ENCODE measurements at regions not wholly inside any gene's neighbourhood (a gene's known extent, or its start where the extent isn't known, plus 50 kb on each side); places are given as distances from the start of the nearest gene placed in this dataset.

DNA sequence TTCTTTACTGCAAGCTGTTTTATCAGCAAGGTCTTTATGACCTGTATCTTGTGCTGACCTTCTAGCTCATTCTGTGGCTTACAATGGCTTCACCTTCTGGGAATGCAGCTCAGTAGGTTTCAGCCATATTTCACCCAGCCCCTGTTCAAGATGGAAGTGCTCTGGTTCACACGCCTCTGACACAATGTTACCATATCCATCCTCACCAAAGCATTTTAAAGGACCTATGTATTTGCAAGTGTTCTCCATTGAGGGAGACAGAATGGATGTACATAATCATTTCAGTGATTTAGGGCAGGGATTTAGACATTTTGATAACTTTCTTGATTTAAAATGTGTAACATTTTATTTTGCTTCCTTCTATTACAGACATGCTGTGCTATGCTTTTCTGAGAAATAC, 182.3 kb upstream of the FN1 start:
- no peak for DNase-seq

DNA sequence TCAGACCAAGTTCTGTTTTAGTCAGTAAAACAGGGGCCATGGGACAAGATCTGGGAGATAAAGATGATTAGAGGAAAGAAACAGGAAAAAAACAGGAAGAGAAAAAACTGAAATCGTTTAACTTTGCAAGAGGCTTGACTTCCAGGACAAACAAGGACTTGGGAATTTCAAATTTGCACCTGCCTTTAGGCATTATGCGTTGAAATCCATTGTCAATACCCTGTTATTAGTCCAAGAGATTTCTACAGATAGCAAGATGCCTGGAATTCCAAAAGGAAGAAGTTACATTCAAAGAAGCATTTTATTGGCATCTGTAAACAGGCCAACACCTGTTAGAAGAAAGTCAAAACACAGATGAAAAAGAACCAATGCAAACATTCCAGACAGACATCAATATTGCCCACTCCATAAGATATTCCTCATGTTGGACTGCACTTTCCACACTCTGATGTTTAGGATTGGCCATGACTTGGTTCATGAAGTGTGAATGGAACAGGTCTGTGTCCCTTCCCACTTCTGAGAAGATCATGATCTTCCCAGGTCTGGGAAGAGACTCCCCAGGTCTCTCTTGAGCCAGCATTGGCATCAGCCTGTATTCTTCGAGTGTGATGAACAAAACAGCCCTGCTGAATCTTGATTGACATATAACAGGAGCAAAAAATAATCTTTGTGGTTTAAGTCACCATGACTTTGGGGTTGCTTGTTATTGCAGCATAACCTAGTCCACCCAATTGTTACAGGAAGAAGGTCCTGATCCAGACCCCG, 181.4 kb upstream of the FN1 start:
- DNase-seq = no peak
- Histone ChIP-seq H3K4me3 (ENCODE audit: low read length) (no peak overlapping the region), H3K27me3 (ENCODE audit: control insufficient read depth, insufficient read depth, low read length) (no peaks in the 10 kb centered on the region), H3K27ac (ENCODE audit: low read length) (no peak overlapping the region), H3K36me3 (ENCODE audit: control insufficient read depth, insufficient read depth, low read length) (no peaks in the 10 kb centered on the region), H3K9me3 (replicated peaks; ENCODE audit: control insufficient read depth, low read depth, low read length) (no peaks in the 10 kb centered on the region), H3K4me1 (ENCODE audit: control insufficient read depth, insufficient read depth, low read length) (peaks cover 4% of the 10 kb centered on the region)
- WGBS (ENCODE audit: insufficient coverage) = 100% methylated on average over 1 of the region's 4 CpGs

More for the DNA sequence above, 182.3 kb upstream of the FN1 start:
- Histone ChIP-seq H3K4me1 (ENCODE audit: control insufficient read depth, insufficient read depth, low read length) (peaks cover 4% of the 10 kb centered on the region), H3K27me3 (ENCODE audit: control insufficient read depth, insufficient read depth, low read length) (no peaks in the 10 kb centered on the region), H3K36me3 (ENCODE audit: control insufficient read depth, insufficient read depth, low read length) (no peaks in the 10 kb centered on the region), H3K27ac (ENCODE audit: low read length) (no peak overlapping the region), H3K4me3 (ENCODE audit: low read length) (no peak overlapping the region), H3K9me3 (replicated peaks; ENCODE audit: control insufficient read depth, low read depth, low read length) (no peaks in the 10 kb centered on the region)
- WGBS (ENCODE audit: insufficient coverage) = no CpG with 5 or more reads among the region's 1 CpG

DNA sequence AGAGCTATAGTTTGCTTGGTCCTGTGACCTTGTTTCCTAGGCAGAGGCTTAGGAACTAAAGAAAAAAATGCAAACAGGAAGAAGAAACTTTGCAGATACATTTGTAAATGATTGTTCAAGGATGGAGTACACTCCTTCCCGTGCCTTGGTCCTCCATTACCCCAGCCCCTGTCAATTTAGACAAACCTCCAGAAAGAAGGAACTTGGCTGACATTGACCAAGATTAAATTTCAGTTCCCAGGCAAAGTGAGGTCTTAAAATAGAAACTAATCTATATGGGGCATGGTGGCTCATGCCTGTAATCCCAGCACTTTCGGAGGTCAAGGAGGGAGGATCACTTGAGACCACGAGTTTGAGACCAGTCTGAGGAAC, 179.9 kb upstream of the FN1 start:
- Histone ChIP-seq H3K4me1 (ENCODE audit: control insufficient read depth, insufficient read depth, low read length) (peaks cover 4% of the 10 kb centered on the region), H3K27ac (ENCODE audit: low read length) (no peak overlapping the region), H3K4me3 (ENCODE audit: low read length) (no peak overlapping the region), H3K27me3 (ENCODE audit: control insufficient read depth, insufficient read depth, low read length) (no peaks in the 10 kb centered on the region), H3K9me3 (replicated peaks; ENCODE audit: control insufficient read depth, low read depth, low read length) (no peaks in the 10 kb centered on the region), H3K36me3 (ENCODE audit: control insufficient read depth, insufficient read depth, low read length) (no peaks in the 10 kb centered on the region)
- WGBS (ENCODE audit: insufficient coverage) = no CpG with 5 or more reads among the region's 3 CpGs
- no peak for DNase-seq

DNA sequence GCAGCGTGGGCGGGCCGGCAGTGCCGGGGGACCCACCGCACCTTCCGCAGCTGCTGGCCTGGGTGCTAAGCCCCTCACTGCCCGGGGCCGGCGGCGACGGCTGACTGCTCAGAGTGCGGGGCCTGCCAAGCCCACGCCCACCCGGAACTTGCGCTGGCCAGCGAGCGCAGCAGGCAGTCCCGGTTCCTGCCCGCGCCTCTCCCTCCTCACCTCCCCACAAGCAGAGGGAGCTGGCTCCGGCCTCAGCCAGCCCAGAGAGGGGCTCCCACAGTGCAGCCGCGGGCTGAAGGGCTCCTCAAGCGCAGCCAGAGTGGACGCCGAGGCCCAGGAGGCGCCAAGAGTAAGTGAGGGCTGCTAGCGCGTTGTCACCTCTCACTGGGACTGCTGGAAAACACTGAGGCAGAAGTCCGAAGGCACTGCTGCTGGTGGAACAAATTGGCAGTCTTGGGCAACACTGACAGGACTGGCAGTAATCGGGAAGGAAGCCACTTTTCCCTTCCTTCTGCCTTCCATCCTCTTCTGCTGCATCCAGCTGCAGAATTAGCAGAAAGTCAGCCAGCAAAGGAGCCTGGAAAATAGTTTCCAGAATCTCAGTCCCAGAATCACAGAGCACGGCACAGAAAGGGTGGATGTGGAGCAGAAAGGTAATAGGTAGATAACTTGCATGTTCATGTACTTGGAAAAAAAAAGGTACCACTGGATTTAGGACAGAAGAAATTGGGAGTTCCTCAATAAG, 179.4 kb upstream of the FN1 start:
- Histone ChIP-seq H3K9me3 (replicated peaks; ENCODE audit: control insufficient read depth, low read depth, low read length) (no peaks in the 10 kb centered on the region), H3K4me3 (ENCODE audit: low read length) (no peak overlapping the region), H3K36me3 (ENCODE audit: control insufficient read depth, insufficient read depth, low read length) (no peaks in the 10 kb centered on the region), H3K27me3 (ENCODE audit: control insufficient read depth, insufficient read depth, low read length) (no peaks in the 10 kb centered on the region), H3K27ac (ENCODE audit: low read length) (no peak overlapping the region), H3K4me1 (ENCODE audit: control insufficient read depth, insufficient read depth, low read length) (peaks cover 4% of the 10 kb centered on the region)
- WGBS (ENCODE audit: insufficient coverage) = 92% methylated on average over 29 of the region's 32 CpGs
- no peak for DNase-seq

DNA sequence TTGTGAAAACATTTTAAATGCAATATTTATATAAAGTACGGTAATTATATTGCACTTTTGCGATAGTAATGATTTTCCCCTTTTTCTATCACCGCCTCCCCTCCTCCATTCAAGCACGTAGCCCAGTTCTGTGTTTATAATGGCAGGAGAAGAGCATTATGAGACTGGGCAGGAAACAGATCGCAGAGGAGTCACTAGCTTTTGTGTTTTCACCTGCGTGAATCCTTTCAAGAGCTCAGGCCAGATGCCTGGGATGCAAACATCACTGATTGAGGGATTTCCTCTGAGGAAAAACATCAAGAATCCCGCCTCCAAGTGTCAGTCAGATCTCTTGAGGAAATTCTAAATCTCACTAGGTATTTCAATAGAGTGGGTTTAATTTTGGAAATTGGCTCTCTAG, 178.4 kb upstream of the FN1 start:
- no peaks in the 10 kb centered on the region for H3K9me3 ChIP-seq (replicated peaks; ENCODE audit: control insufficient read depth, low read depth, low read length)
- no peak overlapping the region for H3K27ac ChIP-seq (ENCODE audit: low read length)
- no peaks in the 10 kb centered on the region for H3K27me3 ChIP-seq (ENCODE audit: control insufficient read depth, insufficient read depth, low read length)
- H3K36me3 ChIP-seq (ENCODE audit: control insufficient read depth, insufficient read depth, low read length) = no peaks in the 10 kb centered on the region
- DNase-seq = no peak
- 93% methylated on average over 3 of the region's 7 CpGs for WGBS (ENCODE audit: insufficient coverage)
- no peak overlapping the region for H3K4me3 ChIP-seq (ENCODE audit: low read length)
- H3K4me1 ChIP-seq (ENCODE audit: control insufficient read depth, insufficient read depth, low read length) = peaks cover 4% of the 10 kb centered on the region

DNA sequence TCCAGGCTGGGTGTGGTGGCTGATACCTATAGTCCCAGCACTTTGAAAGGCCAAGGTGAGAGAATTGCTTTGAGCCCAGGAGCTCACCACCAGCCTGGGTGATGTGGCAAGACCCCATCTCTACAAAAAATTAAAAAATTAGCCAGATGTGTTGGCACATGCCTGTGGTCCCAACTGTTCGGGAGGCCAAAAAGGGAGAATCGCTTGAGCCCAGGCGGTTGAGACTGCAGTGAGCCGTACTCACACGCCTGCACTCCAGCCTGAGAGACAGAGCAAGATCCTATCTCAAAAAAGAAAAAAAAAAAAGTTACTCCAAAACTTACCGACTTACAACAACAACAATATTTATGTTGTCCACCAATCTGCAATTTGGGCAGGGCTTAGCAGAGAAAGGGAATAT, 178.0 kb upstream of the FN1 start:
- no peaks in the 10 kb centered on the region for H3K9me3 ChIP-seq (replicated peaks; ENCODE audit: control insufficient read depth, low read depth, low read length)
- no peak for DNase-seq
- no CpG with 5 or more reads among the region's 6 CpGs for WGBS (ENCODE audit: insufficient coverage)
- H3K27ac ChIP-seq (ENCODE audit: low read length) = no peak overlapping the region
- no peak overlapping the region for H3K4me3 ChIP-seq (ENCODE audit: low read length)
- H3K36me3 ChIP-seq (ENCODE audit: control insufficient read depth, insufficient read depth, low read length) = no peaks in the 10 kb centered on the region
- H3K4me1 ChIP-seq (ENCODE audit: control insufficient read depth, insufficient read depth, low read length) = peaks cover under 1% of the 10 kb centered on the region
- no peaks in the 10 kb centered on the region for H3K27me3 ChIP-seq (ENCODE audit: control insufficient read depth, insufficient read depth, low read length)

DNA sequence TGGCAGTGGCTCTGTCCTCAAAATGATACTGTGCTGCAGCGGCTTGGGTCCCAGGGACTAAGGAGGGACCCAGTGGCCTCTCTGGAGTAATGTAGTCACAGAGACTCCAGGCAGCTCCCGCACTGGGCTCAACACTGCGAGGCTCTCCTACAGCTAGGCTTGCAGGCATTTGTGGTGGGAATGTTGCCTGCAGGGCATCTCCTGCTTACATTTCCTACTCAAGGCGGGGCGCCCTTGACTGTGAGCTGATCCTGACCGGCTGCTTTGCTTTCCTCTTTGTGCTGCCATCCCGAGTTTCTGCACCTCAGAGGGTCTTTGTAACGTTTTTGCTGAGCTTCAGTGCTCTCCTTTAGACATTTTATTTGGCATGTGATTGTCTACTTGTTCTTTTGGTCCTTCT, 177.4 kb upstream of the FN1 start:
- WGBS (ENCODE audit: insufficient coverage) = 56% methylated on average over 4 of the region's 8 CpGs
- H3K9me3 ChIP-seq (replicated peaks; ENCODE audit: control insufficient read depth, low read depth, low read length) = no peaks in the 10 kb centered on the region
- no peaks in the 10 kb centered on the region for H3K4me1 ChIP-seq (ENCODE audit: control insufficient read depth, insufficient read depth, low read length)
- no peak overlapping the region for H3K4me3 ChIP-seq (ENCODE audit: low read length)
- no peak for DNase-seq
- H3K27ac ChIP-seq (ENCODE audit: low read length) = no peak overlapping the region
- no peaks in the 10 kb centered on the region for H3K27me3 ChIP-seq (ENCODE audit: control insufficient read depth, insufficient read depth, low read length)
- no peaks in the 10 kb centered on the region for H3K36me3 ChIP-seq (ENCODE audit: control insufficient read depth, insufficient read depth, low read length)

DNA sequence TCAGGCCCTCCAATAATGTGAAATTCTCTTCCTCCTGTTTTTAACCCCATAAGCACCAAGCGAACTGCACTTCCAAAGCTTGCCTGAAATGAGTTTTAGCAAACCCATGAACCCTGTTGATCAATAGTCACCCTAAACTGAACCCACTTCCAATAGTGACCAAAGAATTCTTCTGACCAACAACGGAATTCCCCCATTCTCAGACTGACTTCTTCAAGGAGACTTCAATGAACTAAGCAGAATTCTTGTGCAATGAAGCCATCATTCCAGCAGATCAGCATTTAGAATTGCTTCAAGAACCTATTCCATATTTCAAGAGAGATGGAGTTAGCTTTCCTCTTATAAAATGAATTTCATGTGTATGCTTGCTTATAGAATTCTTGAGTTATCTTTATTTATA, 176.9 kb upstream of the FN1 start:
- Histone ChIP-seq H3K9me3 (replicated peaks; ENCODE audit: control insufficient read depth, low read depth, low read length) (no peaks in the 10 kb centered on the region), H3K27ac (ENCODE audit: low read length) (no peak overlapping the region), H3K4me3 (ENCODE audit: low read length) (no peak overlapping the region), H3K36me3 (ENCODE audit: control insufficient read depth, insufficient read depth, low read length) (no peaks in the 10 kb centered on the region), H3K4me1 (ENCODE audit: control insufficient read depth, insufficient read depth, low read length) (no peaks in the 10 kb centered on the region), H3K27me3 (ENCODE audit: control insufficient read depth, insufficient read depth, low read length) (no peaks in the 10 kb centered on the region)
- WGBS (ENCODE audit: insufficient coverage) = 85% methylated on average over 2 of the region's 2 CpGs
- no peak for DNase-seq

DNA sequence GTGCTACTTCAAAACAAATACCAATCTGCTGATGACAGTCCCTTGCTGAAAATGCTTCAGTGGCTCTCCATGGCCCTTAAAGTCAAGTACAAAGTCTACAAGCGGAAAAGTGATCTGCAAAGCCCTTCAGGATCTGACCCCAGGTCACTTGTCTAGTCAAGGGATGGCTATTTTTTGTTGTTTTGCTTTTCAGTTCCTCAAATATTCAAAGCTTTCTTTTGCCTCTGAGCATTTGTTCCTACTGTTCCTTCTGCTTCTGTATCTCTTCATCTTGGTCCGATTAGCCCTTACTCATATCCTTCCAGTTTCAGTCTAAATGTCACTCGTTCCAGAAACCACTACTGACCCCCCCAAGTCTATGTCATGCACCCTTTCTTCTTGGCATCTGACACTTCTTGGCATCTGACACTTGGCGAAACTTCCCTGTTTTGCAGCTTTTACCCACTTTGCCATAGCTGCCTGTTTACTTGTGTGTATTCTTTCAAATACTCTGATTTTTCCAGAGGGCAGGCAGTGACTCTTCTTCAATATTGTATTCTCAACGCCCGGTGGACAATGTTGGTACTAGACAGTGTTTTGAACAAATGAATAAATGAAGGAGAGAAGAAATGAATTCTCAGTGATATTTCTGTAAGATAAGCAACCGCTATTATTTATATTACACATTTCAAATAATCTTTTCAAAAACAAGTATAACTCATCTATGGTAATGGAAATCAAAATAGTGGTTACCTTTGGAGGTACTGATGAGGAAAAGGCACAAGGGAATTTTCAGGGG, 175.9 kb upstream of the FN1 start:
- H3K27me3 ChIP-seq (ENCODE audit: control insufficient read depth, insufficient read depth, low read length) = no peaks in the 10 kb centered on the region
- 78% methylated on average over 3 of the region's 7 CpGs for WGBS (ENCODE audit: insufficient coverage)
- no peak for DNase-seq
- H3K4me1 ChIP-seq (ENCODE audit: control insufficient read depth, insufficient read depth, low read length) = no peaks in the 10 kb centered on the region
- H3K4me3 ChIP-seq (ENCODE audit: low read length) = no peak overlapping the region
- H3K36me3 ChIP-seq (ENCODE audit: control insufficient read depth, insufficient read depth, low read length) = no peaks in the 10 kb centered on the region
- H3K9me3 ChIP-seq (replicated peaks; ENCODE audit: control insufficient read depth, low read depth, low read length) = no peaks in the 10 kb centered on the region
- no peak overlapping the region for H3K27ac ChIP-seq (ENCODE audit: low read length)

Data from muscle of leg (tissue), 3 donors.